ENCODE measurements at regions not wholly inside any gene's neighbourhood (a gene's known extent, or its start where the extent isn't known, plus 50 kb on each side); places are given as distances from the start of the nearest gene placed in this dataset.

GRCh38 chr18:25710981-25711380 lies 359.0 kb upstream of the ZNF521 start:
- FAIRE-seq = no peak

GRCh38 chr18:25705650-25706049 lies 353.7 kb upstream of the ZNF521 start:
- no peak for FAIRE-seq

- FAIRE-seq = no peak
Measured at GRCh38 chr18:25704494-25704893, 352.5 kb upstream of the ZNF521 start.

- no peak for FAIRE-seq
Measured at GRCh38 chr18:25704071-25704470, 352.1 kb upstream of the ZNF521 start.

- no peak for FAIRE-seq
Measured at GRCh38 chr18:25701821-25702220, 349.9 kb upstream of the ZNF521 start.

- no peak for FAIRE-seq
Measured at GRCh38 chr18:25686960-25687500, 335.1 kb upstream of the ZNF521 start.

DNA sequence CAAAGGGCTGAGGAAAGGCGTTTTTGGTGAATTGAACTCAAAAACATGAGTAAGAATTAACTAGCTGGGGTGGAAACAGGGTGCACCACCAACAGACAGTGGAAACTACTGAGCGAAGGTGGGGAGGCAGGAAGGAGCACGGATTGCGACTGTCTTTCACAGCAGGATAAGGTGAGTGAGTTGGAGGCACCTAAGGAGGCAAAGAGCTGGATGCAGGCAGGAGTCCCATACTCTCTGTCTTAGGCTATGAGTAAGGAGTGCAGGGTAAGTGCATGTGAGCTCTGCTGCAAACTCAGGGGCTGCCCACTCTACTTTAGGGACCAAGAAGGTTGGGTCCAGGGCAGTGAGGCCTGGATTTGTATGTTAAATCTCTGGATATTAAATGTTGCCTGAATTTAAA lies 333.1 kb upstream of the ZNF521 start:
- FAIRE-seq = no peak

DNA sequence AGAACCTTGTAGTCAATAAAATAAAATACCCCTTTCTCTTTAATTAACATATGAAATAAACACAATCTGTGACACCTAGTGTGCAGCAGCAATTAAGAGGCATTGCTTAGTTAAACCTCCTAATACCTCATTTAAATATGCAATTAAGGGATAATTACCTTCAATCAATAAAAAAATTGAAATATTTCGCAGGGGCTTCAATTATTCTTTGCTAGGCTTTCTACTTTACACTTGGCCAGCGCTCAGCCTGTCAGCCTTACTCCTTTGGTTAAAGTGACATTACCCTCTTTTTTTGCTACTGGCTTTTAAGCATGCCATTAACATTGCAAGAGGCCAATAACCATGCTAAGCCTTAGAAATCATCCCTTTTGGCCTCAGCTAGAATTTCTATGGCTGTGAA lies 327.5 kb upstream of the ZNF521 start:
- FAIRE-seq = no peak

GRCh38 chr18:25678221-25678620 lies 326.3 kb upstream of the ZNF521 start:
- no peak for FAIRE-seq

DNA sequence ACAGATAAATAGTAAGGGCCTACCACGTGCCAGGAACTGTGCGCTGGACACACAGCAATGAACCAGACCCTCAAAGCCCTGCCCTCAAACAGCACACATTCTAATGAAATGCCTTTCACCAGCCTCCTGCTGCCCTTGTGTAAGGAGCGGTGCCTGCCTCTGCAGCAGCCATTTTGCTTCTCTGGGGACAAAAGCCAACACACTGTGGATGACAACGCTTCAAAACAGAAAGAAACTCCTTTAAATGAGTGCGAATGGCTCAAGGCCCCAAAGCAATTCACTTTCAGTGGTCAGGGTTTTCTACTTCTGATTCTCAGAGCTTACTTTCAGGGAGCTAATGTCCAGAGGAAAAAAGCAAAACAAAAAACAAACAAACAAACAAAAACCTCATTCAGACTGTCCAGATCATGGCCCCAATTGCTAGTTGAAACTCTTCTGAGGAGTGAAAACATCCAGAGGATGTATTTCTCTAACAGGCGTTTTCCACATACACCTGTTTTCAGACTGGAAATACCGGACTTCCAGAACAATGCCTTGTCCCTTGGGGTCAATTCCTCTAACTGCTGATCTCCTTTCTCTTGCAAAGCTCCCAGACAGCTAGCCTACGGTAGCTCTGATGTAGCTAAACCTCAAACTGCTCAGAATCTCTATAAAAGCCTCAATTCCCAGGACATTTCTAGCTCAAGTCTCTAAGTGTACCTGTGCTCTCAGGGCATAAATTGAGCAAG lies 323.3 kb upstream of the ZNF521 start:
- no peak for FAIRE-seq

DNA sequence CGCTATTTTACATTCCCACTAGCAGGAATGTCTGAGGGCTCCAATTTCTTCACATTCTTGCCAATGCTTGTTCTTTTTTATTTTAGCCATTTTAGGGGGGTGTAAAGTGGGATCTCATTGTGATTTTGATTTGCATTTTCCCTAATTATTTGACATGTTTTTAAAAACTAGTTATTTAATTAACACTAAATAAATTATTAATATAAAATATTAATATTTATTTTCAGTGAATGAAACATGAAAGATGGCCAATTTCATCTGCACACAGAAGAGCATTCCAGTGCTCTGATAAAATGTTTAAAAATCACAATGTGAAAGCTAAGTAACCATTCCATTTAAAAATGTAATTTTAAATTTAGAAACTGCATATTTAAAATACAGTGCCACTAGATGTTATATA lies 322.2 kb upstream of the ZNF521 start:
- FAIRE-seq = no peak

- no peak for FAIRE-seq
Measured at GRCh38 chr18:25672490-25672889, 320.5 kb upstream of the ZNF521 start.

- no peak for FAIRE-seq
Measured at GRCh38 chr18:25669741-25670140, 317.8 kb upstream of the ZNF521 start.

GRCh38 chr18:25662272-25662671 lies 310.3 kb upstream of the ZNF521 start:
- no peak for FAIRE-seq

- no peak for FAIRE-seq
Measured at GRCh38 chr18:25661831-25662230, 309.9 kb upstream of the ZNF521 start.

DNA sequence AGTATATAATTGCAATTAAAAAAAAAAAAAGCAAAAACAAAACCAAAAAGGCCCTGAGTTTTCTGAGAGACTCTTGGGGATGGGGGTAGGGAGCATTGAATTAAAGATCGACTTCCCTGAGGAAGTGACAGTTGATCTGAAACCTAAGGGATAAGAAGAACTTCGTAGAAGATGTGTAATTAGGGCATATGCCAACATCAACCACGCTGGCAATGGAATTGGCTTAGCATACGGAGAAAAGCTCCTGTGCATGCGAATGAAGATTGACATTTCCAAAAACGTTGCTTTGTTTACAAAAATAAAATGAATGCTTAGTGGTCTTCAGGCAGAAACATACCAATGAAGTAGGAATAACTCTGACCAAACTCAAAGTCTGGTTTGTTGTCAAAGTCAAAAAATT lies 307.6 kb upstream of the ZNF521 start:
- FAIRE-seq = no peak

- FAIRE-seq = no peak
Measured at GRCh38 chr18:25658476-25658875, 306.5 kb upstream of the ZNF521 start.

- no peak for FAIRE-seq
Measured at GRCh38 chr18:25651553-25651952, 299.6 kb upstream of the ZNF521 start.

- FAIRE-seq = no peak
Measured at GRCh38 chr18:25650201-25650941, 298.4 kb upstream of the ZNF521 start.

DNA sequence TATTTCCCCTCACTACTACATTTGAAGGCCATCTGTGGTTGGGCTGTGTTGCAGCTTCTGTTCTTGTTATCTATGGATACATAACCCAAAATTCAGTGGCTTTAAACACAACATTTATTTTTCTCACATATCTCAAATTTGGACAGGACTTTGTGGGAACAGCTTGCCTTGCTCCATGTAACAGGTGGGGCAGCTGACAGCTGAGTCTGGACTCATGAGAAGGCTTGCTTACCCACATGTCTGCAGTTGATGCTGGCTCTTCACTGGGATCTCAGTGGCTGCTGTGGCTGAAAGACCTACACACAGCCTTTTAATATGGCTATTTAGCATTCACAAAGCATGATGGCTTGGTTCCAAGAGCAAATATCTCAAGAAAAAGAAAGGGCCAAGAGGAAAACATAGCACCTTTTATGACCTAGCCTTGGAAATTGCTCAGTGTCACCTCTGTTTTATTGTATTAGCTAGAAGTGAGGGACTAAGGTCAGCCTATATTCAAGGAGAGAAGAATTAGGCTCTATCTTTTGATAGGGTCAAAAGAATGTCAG lies 296.8 kb upstream of the ZNF521 start:
- FAIRE-seq = no peak

DNA sequence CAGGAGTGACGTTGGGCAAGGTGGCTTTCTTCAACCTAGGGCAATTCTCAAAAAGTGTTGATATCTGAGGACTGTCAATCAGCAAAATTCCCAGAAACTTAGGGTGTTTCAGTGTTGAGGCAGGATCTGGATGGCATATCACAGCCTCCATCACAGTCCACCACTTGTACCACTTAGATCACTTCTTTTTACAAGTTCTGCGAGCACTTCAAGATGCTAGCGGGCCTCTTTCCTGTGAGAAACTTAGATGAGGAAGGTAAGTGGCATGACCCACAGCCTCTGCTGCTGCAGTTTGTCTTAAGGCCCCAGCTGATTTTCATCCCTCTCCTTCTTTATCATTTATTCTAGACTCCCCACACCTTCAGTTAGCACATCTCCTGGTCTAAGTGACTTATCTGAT lies 295.4 kb upstream of the ZNF521 start:
- FAIRE-seq = no peak

GRCh38 chr18:25646971-25647370 lies 295.0 kb upstream of the ZNF521 start:
- no peak for FAIRE-seq

DNA sequence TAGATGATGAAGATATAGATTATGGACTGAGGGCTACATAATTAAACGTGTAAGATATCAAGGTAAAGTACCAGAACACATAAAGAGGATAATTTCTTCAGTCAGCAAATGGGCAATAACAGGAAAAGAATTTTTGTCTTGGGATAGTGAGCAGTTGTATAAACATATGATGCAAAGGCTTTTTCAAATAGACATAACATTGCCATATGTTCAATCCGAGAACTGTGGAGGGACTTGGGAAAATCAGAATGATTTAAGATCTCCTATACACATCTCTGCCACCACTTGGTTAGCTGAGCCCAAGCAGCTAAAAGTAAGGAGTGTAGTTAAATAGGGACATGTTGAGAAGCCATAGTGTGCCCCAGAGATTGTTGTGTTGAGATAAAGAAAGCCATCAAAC lies 287.6 kb upstream of the ZNF521 start:
- no peak for FAIRE-seq

DNA sequence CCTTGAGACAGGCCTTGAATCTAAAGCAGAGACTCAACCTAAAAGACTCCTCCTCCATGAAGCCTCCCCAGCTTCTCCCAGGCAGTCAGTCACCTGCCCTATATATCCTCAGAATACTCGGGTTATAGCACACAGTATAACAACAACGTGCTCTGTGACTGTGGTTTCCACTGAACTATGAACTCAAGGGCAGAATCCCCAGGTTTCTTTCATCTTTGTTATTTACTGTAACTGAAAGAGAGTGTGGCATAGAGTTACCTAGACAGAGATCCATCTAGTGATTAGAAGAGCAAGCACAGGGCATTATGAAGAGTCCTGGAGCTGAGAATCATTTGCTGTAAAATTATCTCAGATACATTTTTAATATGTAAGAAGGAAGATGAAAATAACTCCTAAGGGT lies 281.6 kb upstream of the ZNF521 start:
- FAIRE-seq = no peak
